HG02938 (cell line): ENCODE measurements at regions not wholly inside any gene's neighbourhood (a gene's known extent, or its start where the extent isn't known, plus 50 kb on each side); places are given as distances from the start of the nearest gene placed in this dataset.

Experiments
- ATAC-seq: cut with Tn5 transposase; IDR thresholded peaks from one replicate; pipeline ENCODE4 v1.9.1; 2021; ENCODE audit warnings: mild to moderate bottlenecking, moderate library complexity; ENCODE audit not compliant: unreplicated experiment

DNA sequence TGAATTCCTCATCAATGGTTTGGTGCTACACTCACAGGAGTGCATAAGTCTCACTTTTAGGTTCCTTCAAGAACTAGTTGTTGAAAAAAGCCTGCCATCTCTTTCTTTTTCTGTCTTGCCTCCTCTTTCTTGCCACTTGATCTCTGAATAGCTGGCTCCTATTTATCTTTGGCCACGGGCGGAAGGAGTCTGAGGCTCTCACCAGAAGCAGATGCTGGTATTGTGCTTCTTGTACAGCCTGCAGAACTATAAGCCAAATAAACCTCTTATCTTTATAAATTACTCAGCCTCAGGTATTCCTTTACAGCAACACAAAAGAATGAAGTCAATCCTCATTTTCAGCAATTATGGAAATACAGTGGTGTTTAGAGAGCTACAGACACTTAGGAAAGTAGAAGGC, 247.1 kb upstream of the PRR16 start:
- ATAC-seq: no peak

DNA sequence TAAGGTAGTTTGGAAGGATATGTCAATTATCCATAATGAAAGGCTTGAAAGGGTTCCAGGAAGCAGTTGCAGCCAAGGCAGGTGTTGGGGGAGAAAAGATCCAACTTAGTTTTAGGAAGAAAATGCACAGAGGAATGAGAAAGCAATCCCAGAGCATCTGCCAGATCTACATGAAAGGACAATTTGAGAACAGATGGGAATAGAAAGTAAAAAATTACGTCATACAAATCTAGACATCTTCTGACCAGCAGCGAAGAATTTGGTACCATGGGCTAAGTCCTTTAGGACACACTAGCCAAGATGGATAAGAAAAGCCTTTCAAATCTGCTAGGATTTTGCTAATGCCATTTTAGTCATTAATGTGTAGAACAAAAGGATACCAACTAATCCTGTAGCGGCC, 244.1 kb upstream of the PRR16 start:
- no peak for ATAC-seq

DNA sequence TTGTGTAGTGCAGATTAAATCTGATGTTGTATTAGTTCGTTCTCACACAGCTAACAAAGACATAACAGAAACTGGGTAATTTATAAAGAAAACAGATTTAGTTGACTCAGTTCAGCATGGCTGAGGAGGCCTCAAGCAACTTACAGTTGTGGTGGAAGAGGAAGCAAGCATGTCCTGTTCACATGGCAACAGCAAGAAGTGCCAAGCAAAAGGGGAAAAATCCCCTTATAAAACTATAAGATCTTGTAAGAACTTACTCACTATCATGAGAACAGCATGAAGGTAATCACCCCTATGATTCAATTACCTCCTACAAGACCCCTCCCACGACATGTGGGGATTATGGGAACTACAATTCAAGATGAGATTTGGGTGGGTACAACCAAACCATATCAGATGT, 238.6 kb upstream of the PRR16 start:
- no peak for ATAC-seq

DNA sequence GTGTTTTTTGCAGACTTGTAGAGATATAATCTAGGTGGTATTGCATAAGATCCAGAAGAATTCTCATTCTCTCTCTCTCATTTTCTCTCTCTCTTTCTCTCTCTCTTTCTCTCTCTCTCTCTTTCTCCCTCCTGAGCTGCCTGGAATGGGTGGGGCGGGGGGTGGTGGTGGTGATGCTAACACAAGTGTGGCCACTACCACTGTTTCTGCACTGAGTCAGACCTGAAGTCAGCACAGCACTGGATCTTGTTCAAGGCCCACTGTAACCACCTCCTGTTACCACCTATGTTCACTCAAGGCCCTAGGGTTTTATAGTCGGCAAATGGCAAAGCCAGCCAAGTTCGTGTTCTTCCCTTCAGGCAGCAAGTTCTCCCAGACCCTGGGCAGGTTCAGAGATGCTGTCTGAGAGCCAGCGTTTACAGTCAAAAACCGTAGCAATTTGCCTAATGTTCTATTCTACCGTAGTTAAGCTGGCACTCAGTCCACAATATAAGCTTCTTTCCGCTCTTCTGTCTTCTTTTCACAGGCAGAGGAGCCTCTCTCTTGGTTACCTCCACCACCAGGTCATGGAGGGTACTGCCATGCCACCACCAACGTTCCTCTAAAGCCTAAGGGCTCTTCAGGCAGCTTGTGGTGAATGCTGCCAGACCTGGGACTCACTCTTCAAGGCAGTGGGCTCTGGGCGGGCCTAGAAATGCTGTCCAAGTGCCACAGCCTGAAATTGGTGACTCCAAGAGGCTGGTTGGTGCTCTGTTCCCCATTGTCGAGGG, 235.7 kb upstream of the PRR16 start:
- no peak for ATAC-seq

DNA sequence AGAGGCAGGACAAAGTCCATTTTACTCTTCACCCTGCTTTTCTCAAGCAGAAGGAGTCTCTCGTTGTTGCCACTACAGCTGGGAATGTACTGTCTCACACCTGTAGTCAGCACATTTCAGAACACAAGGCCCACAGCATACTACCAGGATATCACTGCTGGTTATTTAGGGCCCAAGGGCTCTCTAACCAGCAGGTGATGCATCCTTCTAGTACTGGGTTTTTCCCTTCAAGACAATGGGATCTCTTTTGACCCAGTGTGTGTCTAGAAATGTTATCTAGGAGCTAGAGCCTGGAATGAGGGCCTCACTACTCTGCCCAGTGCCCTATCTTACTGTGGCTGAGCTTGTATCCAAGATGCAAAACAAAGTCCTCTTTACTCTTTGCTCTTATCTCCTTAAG, 235.1 kb upstream of the PRR16 start:
- no peak for ATAC-seq

DNA sequence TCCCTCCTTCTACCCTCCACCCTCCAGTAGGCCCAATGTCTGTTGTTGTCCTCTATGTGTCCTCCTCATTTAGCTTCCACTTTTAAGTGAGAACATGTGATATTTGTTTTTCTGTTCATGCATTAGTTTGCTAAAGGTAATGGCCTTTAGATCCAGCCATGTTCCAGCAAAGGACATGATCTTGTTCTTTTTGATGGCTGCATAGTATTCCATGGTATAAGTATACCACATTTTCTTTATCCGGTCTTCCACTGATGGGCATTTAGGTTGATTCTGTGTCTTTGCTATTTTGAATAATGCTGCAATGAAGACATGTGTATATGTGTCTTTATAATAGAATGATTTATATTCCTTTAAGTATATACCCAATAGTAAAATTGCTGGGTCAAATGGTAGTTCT, 232.5 kb upstream of the PRR16 start:
- no peak for ATAC-seq

DNA sequence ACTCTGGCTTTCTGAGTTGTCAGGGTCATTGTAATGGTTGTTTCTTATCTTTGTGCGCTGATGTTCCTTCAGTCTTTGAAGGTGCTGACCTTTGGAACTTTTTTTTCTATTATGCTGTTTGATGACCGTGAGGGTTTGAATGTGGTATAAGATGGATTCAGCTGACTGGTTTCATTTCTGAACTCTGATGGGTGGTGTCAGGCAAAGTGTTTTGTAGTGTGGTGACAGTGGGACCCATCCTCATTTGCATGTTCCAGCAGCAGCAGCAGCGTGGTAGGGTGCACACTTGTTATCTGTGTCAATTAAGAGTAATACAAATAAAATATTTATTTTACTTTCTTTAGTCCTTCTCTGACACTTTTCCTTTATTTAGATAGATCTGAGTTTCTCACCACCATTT, 227.7 kb upstream of the PRR16 start:
- no peak for ATAC-seq

DNA sequence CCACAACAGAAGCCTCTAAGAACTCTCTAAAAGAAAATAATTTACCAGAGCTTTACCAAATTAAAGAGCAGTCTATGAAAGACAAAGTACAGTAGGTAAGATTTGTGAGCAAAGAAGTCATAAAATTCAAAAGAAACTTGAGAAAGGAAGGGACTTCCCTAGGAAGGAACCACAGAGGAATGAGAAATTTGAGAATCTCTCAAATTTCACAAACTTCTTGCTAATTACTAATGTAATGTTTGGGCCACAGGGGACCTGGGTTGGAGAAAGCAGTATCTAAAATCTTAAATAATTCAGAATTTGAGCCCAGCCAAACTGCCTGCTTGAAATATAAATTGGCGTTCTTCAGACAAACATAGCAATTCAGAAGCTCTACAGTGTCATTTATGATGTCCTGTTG, 225.0 kb upstream of the PRR16 start:
- no peak for ATAC-seq

DNA sequence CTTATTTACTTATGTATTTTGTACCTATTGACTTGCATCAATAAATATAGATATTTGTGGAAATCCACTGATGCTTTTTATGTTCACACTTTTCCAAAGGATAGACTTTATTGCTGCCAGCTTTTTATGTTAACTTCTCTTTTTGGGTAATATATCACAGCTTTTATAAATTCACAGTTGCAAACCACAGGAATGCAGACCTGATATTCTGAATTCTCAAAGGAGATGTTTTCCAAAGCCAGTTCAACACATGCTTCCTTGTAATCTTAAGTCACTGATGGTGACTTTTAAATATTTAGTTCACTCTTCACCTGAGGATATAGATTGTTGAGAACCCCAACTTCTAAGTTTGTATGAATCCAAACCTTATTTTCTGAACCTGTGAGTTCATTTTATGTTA, 223.4 kb upstream of the PRR16 start:
- no peak for ATAC-seq

DNA sequence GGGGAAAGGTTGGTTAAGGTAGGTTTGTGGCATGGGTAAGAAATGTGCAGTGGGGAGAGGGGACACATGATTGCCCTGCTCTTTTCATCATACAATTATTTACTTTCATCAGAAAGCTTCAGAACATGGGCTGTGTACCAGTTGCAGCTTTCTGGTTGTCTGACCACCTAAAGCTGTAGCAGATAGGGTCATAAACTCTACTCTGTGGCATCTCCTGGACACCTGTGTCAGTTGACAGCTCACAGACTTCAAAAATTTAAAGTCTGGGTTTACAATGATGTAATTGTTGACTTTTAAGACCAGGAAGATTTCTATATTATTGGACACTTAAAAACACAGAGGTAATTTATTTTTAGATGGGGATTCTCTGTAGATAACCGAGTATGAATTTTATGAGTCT, 222.7 kb upstream of the PRR16 start:
- ATAC-seq: no peak

DNA sequence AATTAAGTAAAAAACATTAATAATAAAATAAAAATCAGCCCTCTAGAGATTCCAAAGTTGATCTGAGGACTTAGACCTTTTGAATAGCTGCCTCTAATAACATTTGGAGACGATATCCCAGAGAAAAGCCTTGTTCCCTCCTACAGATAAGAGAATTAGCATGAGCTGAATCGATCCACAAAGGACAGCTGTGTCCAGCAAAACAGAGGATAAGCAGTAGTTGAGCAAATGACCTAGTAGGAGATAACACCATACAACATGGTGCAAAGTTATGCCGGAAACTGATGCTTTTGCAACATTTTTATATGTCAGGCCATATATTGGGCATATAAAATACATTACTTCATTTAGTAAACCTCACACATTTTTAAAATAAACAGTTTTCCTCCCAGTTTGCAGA, 212.2 kb upstream of the PRR16 start:
- ATAC-seq: no peak

DNA sequence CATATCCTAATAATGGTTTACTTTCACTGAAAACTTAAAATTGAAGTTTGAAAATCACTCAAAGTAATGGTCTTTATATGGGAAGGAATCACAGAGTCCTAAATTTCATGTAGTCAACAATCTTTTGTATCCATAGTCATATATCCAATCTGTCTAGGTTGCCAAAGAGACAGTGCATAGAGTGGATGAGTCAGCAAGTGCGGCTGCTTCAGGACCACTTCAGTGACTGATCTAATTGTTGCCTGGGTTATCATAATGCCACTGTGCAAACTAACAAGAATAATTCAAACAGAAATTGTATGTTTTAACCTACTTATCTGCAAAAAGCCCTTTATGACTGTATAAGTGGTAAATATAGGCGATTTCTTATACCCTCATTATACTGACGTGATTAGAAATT, 211.3 kb upstream of the PRR16 start:
- no peak for ATAC-seq

DNA sequence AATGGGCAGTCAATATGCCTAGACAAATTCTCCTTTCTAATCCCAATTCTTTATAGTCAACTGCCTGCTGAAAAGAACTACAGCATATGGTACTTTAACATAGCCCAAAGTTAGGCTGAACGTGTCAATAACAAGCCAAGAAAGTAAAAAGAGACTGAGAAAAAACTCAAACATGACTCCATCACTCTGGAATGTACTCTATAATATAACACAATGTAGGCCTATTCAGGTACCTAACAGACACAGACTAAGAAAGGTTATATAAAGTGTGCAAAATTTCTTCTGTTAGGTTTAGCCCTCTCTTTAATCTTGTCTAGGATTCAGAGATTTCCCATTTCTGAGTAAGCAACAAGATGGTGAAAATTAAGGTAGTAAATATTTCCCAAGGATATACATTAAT, 209.7 kb upstream of the PRR16 start:
- no peak for ATAC-seq

DNA sequence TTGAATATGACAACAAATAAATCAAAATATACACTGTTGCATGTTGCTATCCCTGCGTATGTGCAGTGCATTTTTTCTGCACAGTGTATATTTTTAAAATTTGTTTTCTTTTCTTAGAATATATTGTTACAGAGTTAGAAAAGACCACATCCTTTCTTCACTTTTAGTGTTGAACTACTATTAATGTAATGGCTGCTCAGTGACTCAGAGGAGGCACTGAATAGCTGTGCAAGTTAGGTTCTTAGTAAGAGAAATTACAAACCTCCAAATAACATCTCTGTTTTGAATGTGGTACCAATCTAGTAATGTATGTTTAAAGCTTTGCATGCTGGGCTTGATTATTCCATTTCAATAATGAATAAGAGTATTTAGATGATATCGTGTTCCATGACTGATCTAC, 208.9 kb upstream of the PRR16 start:
- no peak for ATAC-seq

DNA sequence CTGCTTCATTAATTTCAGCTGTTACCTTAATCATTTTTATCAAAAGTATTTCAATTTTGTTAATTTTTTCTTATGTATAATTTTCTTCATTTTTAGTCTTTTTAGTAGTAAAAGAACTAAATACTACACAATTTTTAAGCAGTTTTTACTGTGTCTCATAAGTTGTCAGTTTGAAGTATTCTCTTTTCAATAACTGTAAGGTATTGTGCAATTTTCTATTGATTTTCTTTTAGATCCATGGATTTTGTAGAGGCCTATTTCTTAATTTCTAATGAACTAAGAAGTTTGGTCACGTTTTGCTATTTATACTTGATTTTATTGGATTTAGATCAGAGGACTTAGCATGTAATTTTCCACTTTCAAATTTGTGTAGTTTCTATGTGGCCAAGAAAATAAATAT, 207.7 kb upstream of the PRR16 start:
- ATAC-seq: no peak

DNA sequence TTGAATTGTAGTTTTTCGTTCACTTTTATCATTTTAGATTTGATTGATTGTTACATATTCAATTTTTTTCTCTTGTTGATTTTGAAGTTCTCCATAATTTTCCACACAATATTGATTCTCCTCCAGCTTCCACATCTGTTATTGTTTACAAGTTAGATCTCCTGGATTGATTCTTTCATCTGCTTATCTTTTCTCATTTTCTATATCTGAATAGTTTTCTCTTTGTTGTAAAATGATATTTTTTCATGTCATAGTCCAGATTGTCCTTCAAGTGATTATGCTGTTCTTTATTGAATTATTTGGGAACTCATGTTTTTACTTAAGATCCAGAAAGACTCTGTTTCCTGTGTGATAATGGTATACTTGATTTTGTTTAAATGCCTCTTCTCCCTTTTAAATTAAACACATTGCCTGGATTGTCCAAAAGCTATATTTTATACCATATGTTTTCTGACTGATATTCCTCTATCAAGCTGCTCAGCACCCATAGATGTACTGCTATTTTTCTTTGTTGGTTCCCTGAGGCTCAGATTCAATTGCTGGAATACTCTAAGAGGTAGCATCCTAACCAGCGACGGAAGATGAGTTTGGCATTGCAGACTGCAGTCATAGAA, 206.6 kb upstream of the PRR16 start:
- ATAC-seq: no peak

DNA sequence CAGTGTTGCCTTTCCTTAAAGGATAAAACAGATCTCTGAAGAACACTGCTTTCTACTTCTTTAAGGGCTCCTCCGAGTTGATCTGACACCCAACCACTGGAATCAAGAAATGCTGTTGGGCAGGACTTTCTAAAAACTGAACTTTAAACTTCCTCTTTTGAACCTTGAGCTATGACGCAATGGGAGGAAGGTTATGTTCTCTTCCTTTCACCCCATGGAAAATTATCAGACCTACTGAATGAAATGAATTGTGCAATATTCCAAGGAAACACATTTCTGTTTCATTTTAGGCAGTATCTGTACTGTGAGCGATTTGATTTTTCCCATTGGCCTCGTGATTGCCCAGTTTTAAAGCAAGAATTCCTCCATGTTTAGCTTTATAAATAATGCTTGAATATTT, 206.0 kb upstream of the PRR16 start:
- peak; percentile 66 for ATAC-seq

DNA sequence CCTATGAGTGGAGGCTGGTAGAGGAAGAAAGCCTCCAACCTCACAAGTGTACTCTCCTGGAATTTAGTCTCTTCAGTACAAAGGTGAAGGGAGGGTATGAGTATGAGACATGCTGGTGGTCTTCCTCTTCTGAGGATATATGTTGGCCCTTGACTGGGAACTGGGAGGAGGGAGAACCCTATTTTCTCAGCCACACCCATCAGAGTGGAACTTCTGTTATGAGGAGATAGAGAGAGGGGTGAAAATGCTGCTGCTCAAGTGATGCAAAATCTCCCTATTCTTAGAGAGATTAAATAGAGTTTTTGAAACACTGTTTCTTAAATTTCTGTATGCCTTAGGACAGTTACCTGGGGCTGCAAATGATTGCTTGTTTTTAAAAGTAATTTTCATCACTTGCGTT, 203.4 kb upstream of the PRR16 start:
- ATAC-seq: no peak

DNA sequence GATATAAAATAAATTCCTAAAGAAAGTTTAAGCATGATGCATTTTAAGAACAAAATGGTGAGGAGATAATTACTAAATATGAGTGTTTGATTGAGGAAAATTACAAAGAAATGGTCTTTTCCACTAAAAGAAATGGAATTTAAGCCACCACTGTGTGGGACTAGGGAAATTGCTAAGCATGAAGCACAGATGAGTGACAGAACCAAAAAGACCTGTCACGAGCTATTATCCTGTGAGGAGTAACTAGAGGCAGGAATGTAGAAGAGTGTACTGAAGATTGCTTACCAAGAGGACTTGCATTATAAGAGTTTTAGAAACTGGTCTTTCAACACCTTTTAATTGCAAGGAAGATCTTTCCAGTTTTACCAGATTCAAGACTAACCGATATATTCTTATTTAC, 193.6 kb upstream of the PRR16 start:
- ATAC-seq: no peak

DNA sequence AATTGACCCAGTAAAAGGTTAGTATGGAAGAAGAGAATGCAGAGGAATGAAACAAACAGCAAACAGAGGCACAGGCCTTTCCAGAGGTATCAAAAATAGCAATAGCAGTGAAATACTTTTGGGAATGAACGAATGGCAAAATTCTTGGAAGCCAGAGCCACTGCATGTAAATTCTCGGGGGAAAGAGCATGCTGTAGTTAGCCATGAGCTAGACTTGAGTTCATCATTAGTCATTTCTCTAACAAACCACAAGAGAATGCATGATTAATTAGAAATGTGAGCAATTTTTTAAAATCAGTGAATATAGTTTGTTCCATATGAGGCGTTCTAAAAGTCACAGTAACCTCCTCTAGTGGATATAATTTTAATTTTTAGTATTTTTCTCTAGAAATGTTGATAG, 170.3 kb upstream of the PRR16 start:
- ATAC-seq: no peak

DNA sequence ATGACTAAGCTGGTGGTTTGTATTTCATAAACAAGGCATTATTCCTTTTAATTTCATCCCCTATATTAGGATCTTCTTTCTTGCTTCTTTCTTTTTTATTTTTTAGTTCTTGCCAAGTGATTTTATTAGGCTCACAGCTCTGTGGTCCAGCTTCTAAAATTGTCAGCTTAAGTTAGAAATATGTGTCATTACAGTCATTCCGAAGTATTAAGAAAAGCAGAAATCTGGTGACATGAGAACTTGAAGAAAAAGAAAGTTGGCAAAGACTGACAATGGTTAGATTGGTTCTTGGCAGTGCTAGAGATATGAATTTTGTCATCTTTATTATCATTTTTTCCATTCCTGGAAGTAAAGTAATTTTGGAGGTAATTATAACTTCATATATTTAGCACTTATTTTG, 166.5 kb upstream of the PRR16 start:
- ATAC-seq: no peak

DNA sequence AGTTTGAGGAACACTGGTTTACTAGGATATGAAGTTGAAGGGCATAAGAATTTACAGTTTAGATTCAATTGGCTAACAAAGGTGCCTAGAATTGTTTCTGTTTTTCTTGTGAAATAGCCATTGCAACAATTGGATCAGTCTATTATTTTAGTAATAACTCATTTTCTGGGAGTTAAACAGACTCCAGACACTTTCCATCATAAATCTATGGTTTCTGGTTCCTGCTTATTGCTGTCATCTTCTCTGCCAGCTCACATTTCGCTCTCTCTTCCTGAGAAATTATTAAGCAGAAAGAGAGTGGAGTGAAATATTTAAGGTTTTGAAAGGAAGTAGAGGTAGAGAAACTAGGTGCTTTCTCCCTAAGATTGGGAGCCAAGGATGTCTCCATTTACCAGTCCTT, 165.1 kb upstream of the PRR16 start:
- ATAC-seq: no peak

DNA sequence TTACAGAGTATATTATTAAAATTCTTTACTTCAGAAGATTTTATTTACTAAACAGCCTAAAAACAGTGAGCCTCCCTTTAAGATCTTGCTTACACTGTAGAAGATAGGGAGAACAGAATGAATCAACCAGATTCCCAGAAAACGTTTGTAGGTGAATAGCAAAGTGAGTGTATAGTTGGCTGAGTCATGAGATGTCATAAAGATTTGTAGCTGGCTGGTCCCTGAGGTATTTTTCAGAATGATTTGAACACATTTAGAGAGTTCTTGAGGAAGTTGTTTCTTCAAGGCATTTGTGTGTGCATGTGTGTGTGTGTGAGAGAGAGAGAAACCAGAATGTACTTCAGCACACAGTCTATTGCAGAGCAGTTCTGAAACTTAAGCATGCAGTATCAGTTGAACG, 159.4 kb upstream of the PRR16 start:
- ATAC-seq: no peak
